ENCODE measurements at regions not wholly inside any gene's neighbourhood (a gene's known extent, or its start where the extent isn't known, plus 50 kb on each side); places are given as distances from the start of the nearest gene placed in this dataset.

DNA sequence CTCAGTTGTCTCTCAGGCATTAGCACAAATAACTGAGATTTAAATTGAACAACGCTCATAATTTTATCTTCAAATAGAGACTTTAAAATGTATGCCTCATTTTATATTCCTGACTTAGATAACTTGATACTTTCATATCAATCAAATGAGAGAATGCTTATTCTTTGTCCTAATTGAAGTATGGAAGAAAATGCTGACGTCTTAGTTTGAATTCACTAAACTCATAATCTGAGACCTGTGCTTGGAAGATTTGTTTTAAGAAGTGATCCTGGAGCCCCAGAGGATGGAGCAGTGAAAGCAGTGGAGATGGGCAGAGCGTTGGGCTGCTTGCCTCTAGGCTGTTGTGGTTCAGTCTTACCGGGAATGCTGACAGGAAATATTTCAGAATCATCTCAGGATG lies 76.1 kb downstream of the ZNF518B start:
- H4K5ac ChIP-seq (ENCODE audit: low read depth, low read length): no peak overlapping the region
- no peaks in the 10 kb centered on the region for H3K36me3 ChIP-seq (ENCODE audit: control insufficient read depth, insufficient read depth, low read length)
- no peak overlapping the region for H3K4me3 ChIP-seq (ENCODE audit: insufficient read depth, low read depth, low read length)
- H3K4me2 ChIP-seq (ENCODE audit: low read depth, low read length): no peak overlapping the region
- no peak overlapping the region for H4K8ac ChIP-seq (ENCODE audit: low read depth in 2 of 2, low read length in 2 of 2)
- H3K4ac ChIP-seq (ENCODE audit: low read depth, low read length): no peak overlapping the region
- no peak overlapping the region for H2BK15ac ChIP-seq (ENCODE audit: low read depth, low read length)
- no peak for ATAC-seq (ENCODE audit: low read depth)
- H2BK5ac ChIP-seq (ENCODE audit: low read depth, low read length, poor library complexity, severe bottlenecking): no peak overlapping the region
- intact Hi-C loops (cut with micrococcal nuclease) (no loop called here), in situ Hi-C loops (cut with MboI; ENCODE audit: low sequenced_read_pairs) (no loop called here), dilution Hi-C loops (cut with HindIII; ENCODE audit: low sequenced_read_pairs, unreplicated experiment) (no loop called here)
- H2AK9ac ChIP-seq (replicated peaks; ENCODE audit: low read depth, low read length, poor library complexity): no peak overlapping the region
- CTCF ChIA-PET: no interaction called here
- H2BK20ac ChIP-seq (ENCODE audit: low read depth, low read length): no peak overlapping the region
- H4K20me1 ChIP-seq (ENCODE audit: insufficient read depth, low read length): no peaks in the 10 kb centered on the region
- no TSS peak for BruUV-seq (replicated peaks)
- no peak for TF ChIP-seq BHLHE40 (IDR thresholded peaks at IDR 0.05; ENCODE audit: low read depth, low read length)
- TF ChIP-seq SMC3 (IDR thresholded peaks at IDR 0.05; ENCODE audit: low read depth, low read length): no peak
- TF ChIP-seq ELK1 (IDR thresholded peaks at IDR 0.05; ENCODE audit: borderline replicate concordance, low read depth, low read length): no peak
- no peak for TF ChIP-seq MAFK (IDR thresholded peaks at IDR 0.05; ENCODE audit: low read depth, low read length)
- no peak for TF ChIP-seq POLR2A (IDR thresholded peaks at IDR 0.05; ENCODE audit: low read depth, low read length)
- TF ChIP-seq RAD21 (IDR thresholded peaks at IDR 0.05; ENCODE audit: low read length): no peak
- no peak for TF ChIP-seq MXI1 (IDR thresholded peaks at IDR 0.05; ENCODE audit: borderline replicate concordance, low read depth, low read length)
- no peak for DNase-seq
- WGBS, 2 experiments (ENCODE audit: extremely low coverage in 2 of 2, insufficient read length in 1 of 2): no CpG with 5 or more reads among the region's 4 CpGs
- H3K14ac ChIP-seq (replicated peaks; ENCODE audit: low read depth, low read length): no peak overlapping the region
- no peaks in the 10 kb centered on the region for H3K27me3 ChIP-seq (ENCODE audit: control insufficient read depth, insufficient read depth, low read length)
- no peak overlapping the region for H3K56ac ChIP-seq (ENCODE audit: extremely low read depth, insufficient read depth, low read length)
- no peak overlapping the region for H2AK5ac ChIP-seq (ENCODE audit: low read depth, low read length)
- H3K79me1 ChIP-seq (ENCODE audit: low read depth in 1 of 2, low read length in 2 of 2): no peaks in the 10 kb centered on the region
- H3K9ac ChIP-seq (ENCODE audit: low read depth, low read length): no peak overlapping the region
- H2BK120ac ChIP-seq (ENCODE audit: low read depth, low read length): no peak overlapping the region
- H3K9me1 ChIP-seq (ENCODE audit: insufficient read depth, low read length): no peaks in the 10 kb centered on the region
- no peak overlapping the region for H3K23ac ChIP-seq (ENCODE audit: low read depth, low read length)
- H4K91ac ChIP-seq (ENCODE audit: insufficient read depth, low read depth, low read length): no peak overlapping the region
- no peak overlapping the region for H3K18ac ChIP-seq (ENCODE audit: low read depth, low read length)
- H2AFZ ChIP-seq (replicated peaks; ENCODE audit: low read length, poor library complexity): no peak overlapping the region
- POLR2A ChIA-PET (ENCODE audit: unreplicated experiment): no interaction called here
- H3K27ac ChIP-seq (ENCODE audit: insufficient read depth, low read length): no peak overlapping the region
- no peaks in the 10 kb centered on the region for H3K4me1 ChIP-seq (ENCODE audit: control insufficient read depth, insufficient read depth, low read length)
- no peaks in the 10 kb centered on the region; the same call in 1 of the 2 replicates for H3K9me3 ChIP-seq (ENCODE audit: control insufficient read depth, insufficient read depth, low read length)
